HEK293 (cell line): ENCODE measurements at regions not wholly inside any gene's neighbourhood (a gene's known extent, or its start where the extent isn't known, plus 50 kb on each side); places are given as distances from the start of the nearest gene placed in this dataset.

Experiments used
- CTCF ChIA-PET: fragments of 350-600 bp; formaldehyde crosslinking; extraction: SDS; loops from one replicate; lab custom pipeline; 2021; ENCODE audit warnings: antibody characterized with exemption; lab: Yijun Ruan, JAX
- POLR2A ChIA-PET: fragments of 300-600 bp; formaldehyde crosslinking; extraction: SDS; loops from one replicate; lab custom pipeline; 2020; ENCODE audit warnings: antibody characterized with exemption, inconsistent platforms; lab: Yijun Ruan, JAX
- H3K27ac ChIP-seq: fragments of 200-500 bp; sonication (Bioruptor generic); 2 replicates; pipeline ENCODE4 v1.5.1; 2014; ENCODE audit warnings: low read depth, low read length, control low read depth, inconsistent platforms; ENCODE audit errors: extremely low read depth
- H3K36me3 ChIP-seq, 2 experiments: fragments of 200-500 bp in 1 of 2; sonication (Bioruptor generic) in 1 of 2; 1 replicate in 1 of 2; 2 replicates in 1 of 2; pipeline ENCODE4 v1.5.1; 2014 to 2017; ENCODE audit warnings: inconsistent platforms in 2 of 2, low read length in 2 of 2; ENCODE audit not compliant: control insufficient read depth in 2 of 2, insufficient read depth in 1 of 2
- H3K4me1 ChIP-seq: fragments of 200-500 bp; sonication (Bioruptor generic); 2 replicates; pipeline ENCODE4 v1.5.1; 2014; ENCODE audit warnings: mild to moderate bottlenecking, low read length, inconsistent platforms; ENCODE audit not compliant: control insufficient read depth, insufficient read depth
- H3K4me3 ChIP-seq: 2 replicates; pipeline ENCODE4 v1.5.1; 2011; ENCODE audit warnings: low read depth, mild to moderate bottlenecking, control low read depth, low read length, moderate library complexity
- H3K9me3 ChIP-seq: fragments of 200-500 bp; sonication (Bioruptor generic); 2 replicates; pipeline ENCODE4 v1.5.1; 2014; ENCODE audit warnings: low read depth, low read length, inconsistent platforms; ENCODE audit not compliant: control insufficient read depth, insufficient read depth
- ATF2 ChIP-seq: fragments of 450-650 bp; formaldehyde crosslinking; IDR thresholded peaks from 2 replicates; pipeline ENCODE4 v1.5.1; 2016; ENCODE audit warnings: missing biosample characterization, missing genetic modification characterization, low read depth
- BCL6B ChIP-seq: fragments of 450-650 bp; formaldehyde crosslinking; IDR thresholded peaks from 2 replicates; pipeline ENCODE4 v1.5.1; 2017; ENCODE audit warnings: missing biosample characterization, missing genetic modification characterization
- KLF9 ChIP-seq: fragments of 450-650 bp; formaldehyde crosslinking; IDR thresholded peaks from 2 replicates; pipeline ENCODE4 v1.5.1; 2016; ENCODE audit warnings: missing biosample characterization, missing genetic modification characterization, low read depth
- ZBTB17 ChIP-seq: fragments of 450-650 bp; formaldehyde crosslinking; IDR thresholded peaks from 2 replicates; pipeline ENCODE4 v1.5.1; 2016; ENCODE audit warnings: missing biosample characterization, missing genetic modification characterization
- ZFP41 ChIP-seq: fragments of 450-650 bp; formaldehyde crosslinking; IDR thresholded peaks from 2 replicates; pipeline ENCODE4 v1.5.1; 2016; ENCODE audit warnings: missing biosample characterization, missing genetic modification characterization, borderline replicate concordance
- ZFP69B ChIP-seq: fragments of 450-650 bp; formaldehyde crosslinking; IDR thresholded peaks from 2 replicates; pipeline ENCODE4 v1.5.1; 2016; ENCODE audit warnings: missing biosample characterization, missing genetic modification characterization
- ZNF112 ChIP-seq: fragments of 450-650 bp; formaldehyde crosslinking; IDR thresholded peaks from 2 replicates; pipeline ENCODE4 v1.5.0; 2017; ENCODE audit warnings: missing biosample characterization, missing genetic modification characterization
- ZNF133 ChIP-seq: fragments of 450-650 bp; formaldehyde crosslinking; IDR thresholded peaks from 2 replicates; pipeline ENCODE4 v1.5.1; 2016; ENCODE audit warnings: missing biosample characterization, missing genetic modification characterization
- ZNF140 ChIP-seq: fragments of 450-650 bp; formaldehyde crosslinking; IDR thresholded peaks from 2 replicates; pipeline ENCODE4 v1.5.1; 2016; ENCODE audit warnings: missing biosample characterization, missing genetic modification characterization
- ZNF169 ChIP-seq: fragments of 450-650 bp; formaldehyde crosslinking; IDR thresholded peaks from 2 replicates; pipeline ENCODE4 v1.5.1; 2016; ENCODE audit warnings: missing biosample characterization, missing genetic modification characterization
- ZNF175 ChIP-seq: fragments of 450-650 bp; formaldehyde crosslinking; IDR thresholded peaks from 2 replicates; pipeline ENCODE4 v1.5.1; 2016; ENCODE audit warnings: missing biosample characterization, missing genetic modification characterization
- ZNF18 ChIP-seq: fragments of 450-650 bp; formaldehyde crosslinking; IDR thresholded peaks from 2 replicates; pipeline ENCODE4 v1.5.1; 2016; ENCODE audit warnings: missing biosample characterization, missing genetic modification characterization
- ZNF24 ChIP-seq: fragments of 450-650 bp; formaldehyde crosslinking; IDR thresholded peaks from 2 replicates; pipeline ENCODE4 v1.5.1; 2016; ENCODE audit warnings: missing biosample characterization, missing genetic modification characterization
- ZNF248 ChIP-seq: fragments of 450-650 bp; formaldehyde crosslinking; IDR thresholded peaks from 2 replicates; pipeline ENCODE4 v1.5.1; 2017; ENCODE audit warnings: missing biosample characterization, missing genetic modification characterization
- ZNF26 ChIP-seq: fragments of 450-650 bp; formaldehyde crosslinking; IDR thresholded peaks from 2 replicates; pipeline ENCODE4 v1.5.1; 2016; ENCODE audit warnings: missing biosample characterization, missing genetic modification characterization
- ZNF571 ChIP-seq: fragments of 450-650 bp; formaldehyde crosslinking; IDR thresholded peaks from 2 replicates; pipeline ENCODE4 v1.5.0; 2017; ENCODE audit warnings: missing biosample characterization, missing genetic modification characterization
- ZNF701 ChIP-seq: fragments of 450-650 bp; formaldehyde crosslinking; IDR thresholded peaks from 2 replicates; pipeline ENCODE4 v1.5.1; 2016; ENCODE audit warnings: missing biosample characterization, missing genetic modification characterization
- ZNF704 ChIP-seq: fragments of 450-650 bp; formaldehyde crosslinking; IDR thresholded peaks from 2 replicates; pipeline ENCODE4 v1.5.1; 2016; ENCODE audit warnings: missing biosample characterization, missing genetic modification characterization
- ZNF76 ChIP-seq: fragments of 450-650 bp; formaldehyde crosslinking; IDR thresholded peaks from 2 replicates; pipeline ENCODE4; 2016; ENCODE audit warnings: low read depth, missing biosample characterization, missing genetic modification characterization, borderline replicate concordance
- ZNF768 ChIP-seq: fragments of 450-650 bp; formaldehyde crosslinking; IDR thresholded peaks from 2 replicates; pipeline ENCODE4 v1.5.1; 2018; ENCODE audit warnings: missing biosample characterization, mild to moderate bottlenecking, missing genetic modification characterization
- ZNF843 ChIP-seq: fragments of 450-650 bp; formaldehyde crosslinking; IDR thresholded peaks from 2 replicates; pipeline ENCODE4 v1.5.1; 2016; ENCODE audit warnings: missing biosample characterization, missing genetic modification characterization
- ZSCAN23 ChIP-seq: fragments of 450-650 bp; formaldehyde crosslinking; IDR thresholded peaks from 2 replicates; pipeline ENCODE4 v1.5.1; 2016; ENCODE audit warnings: missing biosample characterization, missing genetic modification characterization
- TF ChIP-seq, protein P1 (sequence below): fragments of 450-650 bp; formaldehyde crosslinking; IDR thresholded peaks from 2 replicates; pipeline ENCODE4 v1.5.1; 2016; ENCODE audit warnings: missing biosample characterization, missing genetic modification characterization

GRCh38 chr5:167143716-167144115, 1147.7 kb upstream of the WWC1 start:
- no peaks in the 10 kb centered on the region for H3K36me3 ChIP-seq

DNA sequence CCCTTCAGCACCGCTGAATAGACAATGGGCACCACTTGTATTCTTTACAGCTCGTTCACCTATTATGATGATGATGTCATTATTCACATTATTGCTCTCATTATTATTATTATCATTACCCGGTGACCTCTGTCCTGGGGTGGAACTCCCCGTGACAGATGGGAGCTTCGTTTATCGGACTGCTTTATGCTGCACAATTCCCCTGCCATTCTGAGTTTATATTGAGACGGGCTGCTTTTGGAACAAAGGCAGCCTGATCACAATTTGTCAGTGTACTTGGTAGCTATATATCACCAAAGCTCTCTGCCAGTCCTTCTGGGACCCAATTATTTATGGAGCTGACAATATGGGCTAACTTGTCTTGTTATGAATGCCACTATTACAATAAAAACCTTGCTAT, 1145.6 kb upstream of the WWC1 start:
- no peak overlapping the region for H3K27ac ChIP-seq
- CTCF ChIA-PET, result no interaction called here

More at GRCh38 chr5:167143716-167144115, 1147.7 kb upstream of the WWC1 start:
- H3K27ac ChIP-seq, result no peak overlapping the region
- H3K4me3 ChIP-seq, result no peak overlapping the region
- POLR2A ChIA-PET, result no interaction called here
- H3K4me1 ChIP-seq, result no peaks in the 10 kb centered on the region
- CTCF ChIA-PET, result interaction anchor here (0.7 kb wide), 1 partner anchor 10 kb away, joined by 3 read pairs; no protein-coding TSS in a partner anchor
- TF ChIP-seq ZNF133 (tag by site-specific recombination) (no peak), ZNF704 (tag by site-specific recombination) (no peak), ZNF24 (no peak), ZNF175 (tag by site-specific recombination) (no peak), KLF9 (tag by site-specific recombination) (no peak), ZNF571 (tag by site-specific recombination) (no peak), ZNF248 (tag by site-specific recombination) (no peak), ZNF76 (tag by site-specific recombination) (no peak), ZNF701 (tag by site-specific recombination) (no peak), ZNF768 (no peak), ZNF26 (tag by site-specific recombination) (no peak), ZFP69B (tag by site-specific recombination) (no peak), ZNF112 (tag by site-specific recombination) (no peak), ZBTB17 (tag by site-specific recombination) (no peak), ZSCAN23 (no peak), ZNF169 (no peak)
- TF ChIP-seq, protein P1, sequence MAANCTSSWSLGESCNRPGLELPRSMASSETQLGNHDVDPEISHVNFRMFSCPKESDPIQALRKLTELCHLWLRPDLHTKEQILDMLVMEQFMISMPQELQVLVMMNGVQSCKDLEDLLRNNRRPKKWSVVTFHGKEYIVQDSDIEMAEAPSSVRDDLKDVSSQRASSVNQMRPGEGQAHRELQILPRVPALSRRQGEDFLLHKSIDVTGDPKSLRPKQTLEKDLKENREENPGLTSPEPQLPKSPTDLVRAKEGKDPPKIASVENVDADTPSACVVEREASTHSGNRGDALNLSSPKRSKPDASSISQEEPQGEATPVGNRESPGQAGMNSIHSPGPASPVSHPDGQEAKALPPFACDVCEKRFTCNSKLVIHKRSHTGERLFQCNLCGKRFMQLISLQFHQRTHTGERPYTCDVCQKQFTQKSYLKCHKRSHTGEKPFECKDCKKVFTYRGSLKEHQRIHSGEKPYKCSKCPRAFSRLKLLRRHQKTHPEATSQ (tag by site-specific recombination), result no peak
- no peaks in the 10 kb centered on the region for H3K9me3 ChIP-seq

More for the DNA sequence above, 1145.6 kb upstream of the WWC1 start:
- H3K4me3 ChIP-seq, result no peak overlapping the region
- TF ChIP-seq BCL6B (no peak), ZNF140 (no peak), ZNF843 (tag by site-specific recombination) (no peak), ZFP41 (no peak), ATF2 (0 out of 2 replicates have a peak, but pooled peaks have one; percentile 20), ZNF18 (no peak)
- POLR2A ChIA-PET, result no interaction called here
- H3K9me3 ChIP-seq, result no peaks in the 10 kb centered on the region
- H3K4me1 ChIP-seq, result no peaks in the 10 kb centered on the region
- H3K36me3 ChIP-seq, result no peaks in the 10 kb centered on the region
